Suprapubic skin (tissue), 4 donors: ENCODE measurements at regions not wholly inside any gene's neighbourhood (a gene's known extent, or its start where the extent isn't known, plus 50 kb on each side); places are given as distances from the start of the nearest gene placed in this dataset.

Experiments used
- DNase-seq, 2 donors: peaks; one replicate each; pipeline ENCODE4 v3.0.0-alpha.2; 2019; ENCODE audit warnings: low spot score in 2 of 2
- H3K27ac ChIP-seq: fragments of 200-600 bp; sonication (generic); one replicate; pipeline ENCODE4 v1.5.1; 2019
- H3K27me3 ChIP-seq: fragments of 200-600 bp; sonication (generic); one replicate; pipeline ENCODE4 v1.5.1; 2019
- H3K36me3 ChIP-seq: fragments of 200-600 bp; sonication (generic); one replicate; pipeline ENCODE4 v1.5.1; 2019
- H3K4me1 ChIP-seq: fragments of 200-600 bp; sonication (generic); one replicate; pipeline ENCODE4 v1.5.1; 2019
- H3K4me3 ChIP-seq: fragments of 200-600 bp; sonication (generic); one replicate; pipeline ENCODE4 v1.5.1; 2019; ENCODE audit warnings: mild to moderate bottlenecking
- H3K9me3 ChIP-seq: fragments of 200-600 bp; sonication (generic); one replicate; pipeline ENCODE4 v1.5.1; 2019
- CTCF ChIP-seq, 2 donors: fragments of 200-600 bp in 1 of 2; fragments of 450-650 bp in 1 of 2; sonication (generic) in 1 of 2; IDR thresholded peaks; one replicate each; pipeline ENCODE4 v1.5.1; 2016 to 2019; ENCODE audit warnings: antibody characterized with exemption in 2 of 2, mild to moderate bottlenecking in 1 of 2, moderate library complexity in 1 of 2
- EP300 ChIP-seq: sonication (generic); formaldehyde crosslinking; IDR thresholded peaks from one replicate; pipeline ENCODE4 v1.6.1; 2017; ENCODE audit warnings: antibody characterized with exemption
- POLR2A ChIP-seq, 2 donors: fragments of 450-650 bp; IDR thresholded peaks; one replicate each; pipeline ENCODE4 v1.6.1; 2017; ENCODE audit warnings: antibody characterized with exemption in 2 of 2, mild to moderate bottlenecking in 2 of 2, moderate library complexity in 2 of 2
- POLR2AphosphoS5 ChIP-seq, 3 donors: sonication (generic); formaldehyde crosslinking; IDR thresholded peaks; one replicate each; pipeline ENCODE4 v1.6.1; 2017; ENCODE audit warnings: antibody characterized with exemption in 3 of 3
- WGBS: methylation state at CpG from one replicate; pipeline ENCODE4 v1.1.5; 2018; 5-methylcytosine and 5-hydroxymethylcytosine counted together

GRCh38 chr7:106553446-106553836 lies 107.5 kb downstream of the CCDC71L start:
- no peak for DNase-seq
- 87% methylated on average over 3 of the region's 3 CpGs for WGBS
- no peak overlapping the region for H3K4me3 ChIP-seq
- no peak overlapping the region for H3K27ac ChIP-seq
- no peaks in the 10 kb centered on the region for H3K27me3 ChIP-seq
- no peaks in the 10 kb centered on the region for H3K4me1 ChIP-seq
- no peak for TF ChIP-seq EP300
- no peak for TF ChIP-seq POLR2AphosphoS5 (IDR thresholded peaks at IDR 0.05)
- no peak for TF ChIP-seq CTCF (IDR thresholded peaks at IDR 0.05)
- no peak for TF ChIP-seq POLR2A (IDR thresholded peaks at IDR 0.05)
- H3K9me3 ChIP-seq, result no peaks in the 10 kb centered on the region
- no peaks in the 10 kb centered on the region for H3K36me3 ChIP-seq

DNA sequence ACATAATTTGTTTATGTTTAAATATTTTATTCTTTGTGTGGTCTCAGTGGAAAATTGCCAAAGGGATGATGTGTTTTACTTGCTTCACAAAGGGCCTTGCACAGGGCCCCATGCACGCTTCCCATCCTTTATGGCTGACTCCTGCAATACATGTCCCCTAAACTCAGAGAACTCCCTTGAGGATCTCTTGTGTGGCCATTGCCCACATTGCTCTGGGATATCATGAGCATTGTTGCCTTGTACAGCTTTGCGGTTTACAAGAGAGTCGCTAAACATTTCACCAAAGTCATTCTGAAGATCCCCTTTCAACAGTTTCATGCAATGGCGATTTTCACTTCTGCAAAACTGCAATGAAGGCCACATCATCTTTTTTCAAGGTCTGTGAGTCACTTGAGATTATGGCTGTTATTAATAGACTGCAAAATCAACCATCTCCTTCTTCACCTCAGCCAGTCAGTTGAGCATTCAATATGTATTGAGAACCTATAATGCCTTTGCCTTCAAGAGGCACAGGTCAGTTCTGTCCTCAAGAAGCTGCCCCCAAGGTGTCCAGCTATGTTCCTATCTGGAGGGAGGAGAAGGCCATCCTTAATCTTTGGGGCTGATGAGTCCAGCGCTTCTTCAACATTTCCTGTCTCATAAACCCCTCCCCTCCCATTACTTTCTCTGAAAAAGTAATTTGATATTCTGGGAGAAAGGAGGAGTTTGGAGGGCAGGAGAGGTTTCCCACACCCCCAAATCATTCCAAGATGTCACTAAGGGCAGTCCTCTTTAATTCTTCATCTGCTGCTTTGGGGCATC lies 108.1 kb downstream of the CCDC71L start:
- no peaks in the 10 kb centered on the region for H3K27me3 ChIP-seq
- TF ChIP-seq EP300 (no peak), POLR2AphosphoS5 (IDR thresholded peaks at IDR 0.05) (no peak), POLR2A (IDR thresholded peaks at IDR 0.05) (no peak), CTCF (IDR thresholded peaks at IDR 0.05) (no peak)
- WGBS, result 94% methylated on average over 5 of the region's 5 CpGs
- no peaks in the 10 kb centered on the region for H3K4me1 ChIP-seq
- no peak for DNase-seq
- H3K9me3 ChIP-seq, result no peaks in the 10 kb centered on the region
- no peak overlapping the region for H3K27ac ChIP-seq
- no peaks in the 10 kb centered on the region for H3K36me3 ChIP-seq
- no peak overlapping the region for H3K4me3 ChIP-seq

DNA sequence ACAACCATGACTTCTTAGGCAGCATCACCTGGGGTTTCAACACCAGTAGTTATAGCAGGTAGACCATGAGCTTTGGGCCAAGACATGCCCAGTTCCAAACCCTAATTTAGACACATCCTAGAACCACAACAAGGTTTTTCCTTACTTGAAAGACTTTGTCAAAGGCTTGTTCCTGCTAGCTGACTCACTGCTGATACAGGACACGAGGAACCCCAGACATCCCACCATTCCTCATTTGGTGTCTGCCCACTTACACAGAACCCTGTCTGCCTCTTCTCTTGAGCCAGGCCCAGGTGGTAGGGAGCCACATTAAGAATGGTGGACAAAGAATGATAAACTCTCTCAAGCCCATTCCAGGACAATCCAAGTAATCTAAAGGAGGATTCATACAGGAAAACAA lies 109.0 kb downstream of the CCDC71L start:
- no peak overlapping the region for H3K4me3 ChIP-seq
- H3K27me3 ChIP-seq, result no peaks in the 10 kb centered on the region
- WGBS, result 100% methylated on average over 1 of the region's 1 CpG
- TF ChIP-seq EP300, result no peak
- TF ChIP-seq POLR2A (IDR thresholded peaks at IDR 0.05), result no peak
- TF ChIP-seq CTCF (IDR thresholded peaks at IDR 0.05), result no peak
- TF ChIP-seq POLR2AphosphoS5 (IDR thresholded peaks at IDR 0.05), result no peak
- H3K4me1 ChIP-seq, result no peaks in the 10 kb centered on the region
- no peaks in the 10 kb centered on the region for H3K36me3 ChIP-seq
- H3K9me3 ChIP-seq, result no peaks in the 10 kb centered on the region
- no peak for DNase-seq
- H3K27ac ChIP-seq, result no peak overlapping the region

GRCh38 chr7:106548491-106548890 lies 112.5 kb downstream of the CCDC71L start:
- TF ChIP-seq POLR2AphosphoS5 (IDR thresholded peaks at IDR 0.05) (no peak), CTCF (IDR thresholded peaks at IDR 0.05) (no peak), EP300 (no peak), POLR2A (IDR thresholded peaks at IDR 0.05) (no peak)
- no peak for DNase-seq
- no peaks in the 10 kb centered on the region for H3K9me3 ChIP-seq
- H3K27ac ChIP-seq, result no peak overlapping the region
- no peaks in the 10 kb centered on the region for H3K36me3 ChIP-seq
- H3K27me3 ChIP-seq, result no peaks in the 10 kb centered on the region
- peaks cover under 1% of the 10 kb centered on the region for H3K4me1 ChIP-seq
- H3K4me3 ChIP-seq, result no peak overlapping the region

GRCh38 chr7:106545275-106545674 lies 115.7 kb downstream of the CCDC71L start:
- Histone ChIP-seq H3K9me3 (no peaks in the 10 kb centered on the region), H3K4me1 (peaks cover 16% of the 10 kb centered on the region), H3K27ac (no peak overlapping the region), H3K4me3 (no peak overlapping the region), H3K36me3 (no peaks in the 10 kb centered on the region), H3K27me3 (no peaks in the 10 kb centered on the region)
- TF ChIP-seq CTCF (IDR thresholded peaks at IDR 0.05) (no peak), EP300 (no peak), POLR2AphosphoS5 (IDR thresholded peaks at IDR 0.05) (no peak), POLR2A (IDR thresholded peaks at IDR 0.05) (no peak)
- 84% methylated on average over 3 of the region's 3 CpGs for WGBS
- DNase-seq, result no peak
